HL-60 (cell line): ENCODE measurements at regions not wholly inside any gene's neighbourhood (a gene's known extent, or its start where the extent isn't known, plus 50 kb on each side); places are given as distances from the start of the nearest gene placed in this dataset.

ENCODE experiments used
- DNase-seq, 2 experiments: peaks; one replicate each; pipeline ENCODE4 v3.0.0-alpha.2; 2010 to 2020; ENCODE audit warnings: low read depth in 1 of 2, low spot score in 1 of 2
- H3K27ac ChIP-seq: fragments of 250-450 bp; sonication (Bioruptor Pico); replicated peaks from 2 replicates; pipeline ENCODE4 v1.5.1; 2020; ENCODE audit warnings: mild to moderate bottlenecking, moderate library complexity
- H3K27me3 ChIP-seq: fragments of 250-450 bp; sonication (Bioruptor Pico); 2 replicates; pipeline ENCODE4 v1.5.1; 2021; ENCODE audit warnings: mild to moderate bottlenecking, moderate library complexity; ENCODE audit not compliant: insufficient read depth, poor library complexity, severe bottlenecking
- H3K4me3 ChIP-seq: replicated peaks from 2 replicates; pipeline ENCODE4 v1.5.1; 2011; ENCODE audit warnings: mild to moderate bottlenecking, control low read depth, low read length; ENCODE audit not compliant: insufficient read depth
- CTCF ChIP-seq: IDR thresholded peaks from one replicate; pipeline ENCODE4 v1.5.1; 2011; ENCODE audit warnings: low read length, control low read depth, inconsistent platforms; ENCODE audit not compliant: insufficient read depth
- GABPA ChIP-seq: IDR thresholded peaks from 2 replicates; pipeline ENCODE4 v1.6.1; 2012; ENCODE audit warnings: low read depth
- POLR2AphosphoS5 ChIP-seq: IDR thresholded peaks from 2 replicates; pipeline ENCODE4 v1.6.1; 2012; ENCODE audit warnings: low read depth
- SPI1 ChIP-seq: IDR thresholded peaks from 2 replicates; pipeline ENCODE4 v1.6.1; 2012; ENCODE audit warnings: low read depth, mild to moderate bottlenecking, borderline replicate concordance
- TF ChIP-seq, protein P1 (sequence below): IDR thresholded peaks from 2 replicates; pipeline ENCODE4 v1.6.1; 2012; ENCODE audit warnings: low read depth; ENCODE audit not compliant: insufficient replicate concordance

GRCh38 chr21:23960769-23961168, 1646.5 kb downstream of the MRPL39 start:
- no peak for DNase-seq
- Histone ChIP-seq H3K27ac (no peak overlapping the region), H3K27me3 (no peaks in the 10 kb centered on the region), H3K4me3 (no peak overlapping the region)
- TF ChIP-seq CTCF (no peak), SPI1 (no peak), GABPA (no peak), POLR2AphosphoS5 (no peak)
- TF ChIP-seq, protein P1, sequence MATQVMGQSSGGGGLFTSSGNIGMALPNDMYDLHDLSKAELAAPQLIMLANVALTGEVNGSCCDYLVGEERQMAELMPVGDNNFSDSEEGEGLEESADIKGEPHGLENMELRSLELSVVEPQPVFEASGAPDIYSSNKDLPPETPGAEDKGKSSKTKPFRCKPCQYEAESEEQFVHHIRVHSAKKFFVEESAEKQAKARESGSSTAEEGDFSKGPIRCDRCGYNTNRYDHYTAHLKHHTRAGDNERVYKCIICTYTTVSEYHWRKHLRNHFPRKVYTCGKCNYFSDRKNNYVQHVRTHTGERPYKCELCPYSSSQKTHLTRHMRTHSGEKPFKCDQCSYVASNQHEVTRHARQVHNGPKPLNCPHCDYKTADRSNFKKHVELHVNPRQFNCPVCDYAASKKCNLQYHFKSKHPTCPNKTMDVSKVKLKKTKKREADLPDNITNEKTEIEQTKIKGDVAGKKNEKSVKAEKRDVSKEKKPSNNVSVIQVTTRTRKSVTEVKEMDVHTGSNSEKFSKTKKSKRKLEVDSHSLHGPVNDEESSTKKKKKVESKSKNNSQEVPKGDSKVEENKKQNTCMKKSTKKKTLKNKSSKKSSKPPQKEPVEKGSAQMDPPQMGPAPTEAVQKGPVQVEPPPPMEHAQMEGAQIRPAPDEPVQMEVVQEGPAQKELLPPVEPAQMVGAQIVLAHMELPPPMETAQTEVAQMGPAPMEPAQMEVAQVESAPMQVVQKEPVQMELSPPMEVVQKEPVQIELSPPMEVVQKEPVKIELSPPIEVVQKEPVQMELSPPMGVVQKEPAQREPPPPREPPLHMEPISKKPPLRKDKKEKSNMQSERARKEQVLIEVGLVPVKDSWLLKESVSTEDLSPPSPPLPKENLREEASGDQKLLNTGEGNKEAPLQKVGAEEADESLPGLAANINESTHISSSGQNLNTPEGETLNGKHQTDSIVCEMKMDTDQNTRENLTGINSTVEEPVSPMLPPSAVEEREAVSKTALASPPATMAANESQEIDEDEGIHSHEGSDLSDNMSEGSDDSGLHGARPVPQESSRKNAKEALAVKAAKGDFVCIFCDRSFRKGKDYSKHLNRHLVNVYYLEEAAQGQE: no peak

DNA sequence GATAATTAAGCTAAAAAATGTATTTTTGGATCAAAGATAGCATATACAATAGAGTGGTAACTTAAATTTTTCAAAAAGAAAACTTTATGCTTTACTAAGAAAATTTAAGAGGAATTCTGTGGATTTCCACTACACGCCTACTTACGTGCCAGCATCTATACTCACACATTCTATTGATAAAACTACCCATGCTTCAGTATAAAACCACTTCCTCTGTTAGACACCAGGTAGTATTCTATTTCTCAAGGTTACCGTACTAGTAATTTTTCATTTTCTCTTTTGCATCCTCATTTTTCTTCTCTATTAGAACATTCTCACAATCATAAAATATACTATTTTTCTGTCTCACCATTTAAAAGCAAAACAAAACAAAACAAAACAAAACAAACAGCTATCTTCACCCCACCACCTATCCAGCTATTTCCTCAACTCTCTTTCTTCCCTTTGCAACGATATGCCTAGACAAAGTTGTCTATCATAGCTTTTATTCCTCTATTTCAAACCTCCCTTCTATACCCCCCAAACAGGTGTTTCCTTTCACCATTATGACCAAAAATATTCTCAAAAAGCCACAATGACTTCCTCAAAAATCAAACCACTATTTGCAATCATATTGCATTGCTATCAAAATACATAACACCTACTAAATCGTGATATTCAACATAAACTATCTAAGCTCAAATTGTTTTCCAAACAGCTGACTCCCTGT, 1652.0 kb downstream of the MRPL39 start:
- TF ChIP-seq SPI1: peak; percentile 60
- TF ChIP-seq CTCF: no peak
- Histone ChIP-seq H3K4me3 (no peak overlapping the region), H3K27me3 (no peaks in the 10 kb centered on the region), H3K27ac (no peak overlapping the region)
- no peak for DNase-seq

GRCh38 chr21:23952269-23952668, 1655.0 kb downstream of the MRPL39 start:
- TF ChIP-seq, protein P1: no peak
- no peak for TF ChIP-seq POLR2AphosphoS5
- no peak for TF ChIP-seq GABPA
- TF ChIP-seq CTCF: no peak
- TF ChIP-seq SPI1: no peak
- Histone ChIP-seq H3K27me3 (no peaks in the 10 kb centered on the region), H3K4me3 (no peak overlapping the region), H3K27ac (no peak overlapping the region)
- DNase-seq: no peak

GRCh38 chr21:23951251-23951650, 1656.0 kb downstream of the MRPL39 start:
- no peak overlapping the region for H3K27ac ChIP-seq
- no peaks in the 10 kb centered on the region for H3K27me3 ChIP-seq
- H3K4me3 ChIP-seq: no peak overlapping the region
- TF ChIP-seq, protein P1: no peak
- TF ChIP-seq CTCF (no peak), POLR2AphosphoS5 (no peak), SPI1 (no peak), GABPA (no peak)
- DNase-seq: no peak
